ENCODE measurements at regions not wholly inside any gene's neighbourhood (a gene's known extent, or its start where the extent isn't known, plus 50 kb on each side); places are given as distances from the start of the nearest gene placed in this dataset.
A peak's percentile ranks its signal among the peaks of the same experiment; 100 is the strongest.

DNA sequence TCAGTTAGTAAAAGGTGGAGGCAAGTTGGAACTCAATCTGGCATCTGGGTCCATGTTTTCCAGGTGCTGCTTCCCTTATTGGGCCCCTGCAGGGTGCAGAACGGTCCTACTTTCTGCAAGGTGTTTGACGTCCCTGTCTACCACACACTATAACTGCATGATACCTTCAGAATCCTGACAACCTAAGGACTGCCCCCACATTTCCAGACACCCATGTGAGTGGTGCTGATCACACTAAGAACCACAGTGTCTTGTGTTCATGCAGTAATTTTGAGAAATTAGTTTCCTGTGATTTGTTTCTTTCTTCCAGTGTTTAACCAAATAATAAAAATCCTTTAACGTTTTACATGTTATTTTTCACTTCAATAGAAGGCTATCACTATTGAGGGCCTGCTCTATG lies 121.1 kb upstream of the MDM1 start:
- peaks cover 28% of the 10 kb centered on the region for H3K4me1 ChIP-seq
- no peak overlapping the region for H3K27ac ChIP-seq
- no peaks in the 10 kb centered on the region for H3K27me3 ChIP-seq
- H3K9me3 ChIP-seq = no peaks in the 10 kb centered on the region
- intact Hi-C loops (cut with DNase I) = no loop called here
- no peaks in the 10 kb centered on the region for H3K36me3 ChIP-seq
- DNase-seq (ENCODE audit: extremely low spot score in 2 of 2) = no peak
- no peak overlapping the region for H3K4me3 ChIP-seq
- TF ChIP-seq POLR2AphosphoS5 (IDR thresholded peaks at IDR 0.05; ENCODE audit: insufficient read depth in 1 of 2, low read depth in 1 of 2) (no peak), POLR2A (IDR thresholded peaks at IDR 0.05) (no peak)
- TF ChIP-seq, protein P1, sequence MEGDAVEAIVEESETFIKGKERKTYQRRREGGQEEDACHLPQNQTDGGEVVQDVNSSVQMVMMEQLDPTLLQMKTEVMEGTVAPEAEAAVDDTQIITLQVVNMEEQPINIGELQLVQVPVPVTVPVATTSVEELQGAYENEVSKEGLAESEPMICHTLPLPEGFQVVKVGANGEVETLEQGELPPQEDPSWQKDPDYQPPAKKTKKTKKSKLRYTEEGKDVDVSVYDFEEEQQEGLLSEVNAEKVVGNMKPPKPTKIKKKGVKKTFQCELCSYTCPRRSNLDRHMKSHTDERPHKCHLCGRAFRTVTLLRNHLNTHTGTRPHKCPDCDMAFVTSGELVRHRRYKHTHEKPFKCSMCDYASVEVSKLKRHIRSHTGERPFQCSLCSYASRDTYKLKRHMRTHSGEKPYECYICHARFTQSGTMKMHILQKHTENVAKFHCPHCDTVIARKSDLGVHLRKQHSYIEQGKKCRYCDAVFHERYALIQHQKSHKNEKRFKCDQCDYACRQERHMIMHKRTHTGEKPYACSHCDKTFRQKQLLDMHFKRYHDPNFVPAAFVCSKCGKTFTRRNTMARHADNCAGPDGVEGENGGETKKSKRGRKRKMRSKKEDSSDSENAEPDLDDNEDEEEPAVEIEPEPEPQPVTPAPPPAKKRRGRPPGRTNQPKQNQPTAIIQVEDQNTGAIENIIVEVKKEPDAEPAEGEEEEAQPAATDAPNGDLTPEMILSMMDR (IDR thresholded peaks at IDR 0.05) = no peak

DNA sequence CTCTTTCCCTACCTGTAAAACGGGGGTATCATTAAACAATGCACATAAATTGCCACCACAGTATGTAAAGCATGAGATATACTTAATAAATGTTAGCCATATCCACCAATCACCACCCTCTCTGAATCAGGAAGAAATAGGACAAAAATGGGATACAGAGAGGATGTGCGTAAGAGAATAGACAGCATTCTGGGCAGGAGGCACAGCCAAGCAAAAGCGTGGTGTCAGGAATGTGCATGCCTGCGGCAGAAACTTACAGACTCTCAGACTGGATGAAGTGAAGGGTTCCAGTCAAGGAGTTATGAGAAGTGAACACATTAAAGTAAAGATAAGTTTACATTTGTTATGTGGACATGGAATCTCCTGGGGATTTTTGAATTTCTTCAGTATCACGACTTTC lies 121.7 kb upstream of the MDM1 start:
- TF ChIP-seq POLR2A (IDR thresholded peaks at IDR 0.05) (no peak), POLR2AphosphoS5 (IDR thresholded peaks at IDR 0.05; ENCODE audit: insufficient read depth in 1 of 2, low read depth in 1 of 2) (no peak)
- TF ChIP-seq, protein P1 (IDR thresholded peaks at IDR 0.05) = no peak
- Histone ChIP-seq H3K36me3 (no peaks in the 10 kb centered on the region), H3K4me1 (peaks cover 28% of the 10 kb centered on the region), H3K9me3 (no peaks in the 10 kb centered on the region), H3K27ac (no peak overlapping the region), H3K27me3 (no peaks in the 10 kb centered on the region), H3K4me3 (no peak overlapping the region)
- intact Hi-C loops (cut with DNase I) = no loop called here
- DNase-seq (ENCODE audit: extremely low spot score in 2 of 2) = no peak

DNA sequence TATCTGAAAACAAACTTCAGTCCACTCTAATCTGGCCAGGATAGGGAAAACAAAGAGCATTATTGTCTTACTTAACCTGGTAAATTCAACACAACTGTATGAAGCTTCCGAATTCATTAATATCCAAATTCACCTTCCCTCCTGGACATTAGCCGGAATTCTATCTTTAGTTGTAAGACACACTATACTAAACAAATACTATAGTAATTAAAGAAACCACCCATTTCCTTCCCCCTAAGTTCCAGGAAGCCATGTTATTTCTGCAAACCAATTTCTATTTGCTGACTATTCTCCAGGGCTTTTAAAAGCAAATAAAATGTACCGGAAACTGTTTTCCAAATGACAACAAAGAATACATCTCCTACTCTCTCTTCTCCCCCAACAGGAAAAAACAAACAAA lies 122.7 kb upstream of the MDM1 start:
- H3K27ac ChIP-seq = no peak overlapping the region
- H3K4me3 ChIP-seq = no peak overlapping the region
- DNase-seq (ENCODE audit: extremely low spot score in 2 of 2) = no peak
- peaks cover 28% of the 10 kb centered on the region for H3K4me1 ChIP-seq
- intact Hi-C loops (cut with DNase I) = no loop called here
- H3K9me3 ChIP-seq = no peaks in the 10 kb centered on the region
- no peaks in the 10 kb centered on the region for H3K27me3 ChIP-seq
- H3K36me3 ChIP-seq = no peaks in the 10 kb centered on the region
- TF ChIP-seq POLR2AphosphoS5 (IDR thresholded peaks at IDR 0.05; ENCODE audit: insufficient read depth in 1 of 2, low read depth in 1 of 2) (peak in 1 of 2 donors; percentile 25), POLR2A (IDR thresholded peaks at IDR 0.05) (no peak)
- TF ChIP-seq, protein P1 (IDR thresholded peaks at IDR 0.05) = no peak

DNA sequence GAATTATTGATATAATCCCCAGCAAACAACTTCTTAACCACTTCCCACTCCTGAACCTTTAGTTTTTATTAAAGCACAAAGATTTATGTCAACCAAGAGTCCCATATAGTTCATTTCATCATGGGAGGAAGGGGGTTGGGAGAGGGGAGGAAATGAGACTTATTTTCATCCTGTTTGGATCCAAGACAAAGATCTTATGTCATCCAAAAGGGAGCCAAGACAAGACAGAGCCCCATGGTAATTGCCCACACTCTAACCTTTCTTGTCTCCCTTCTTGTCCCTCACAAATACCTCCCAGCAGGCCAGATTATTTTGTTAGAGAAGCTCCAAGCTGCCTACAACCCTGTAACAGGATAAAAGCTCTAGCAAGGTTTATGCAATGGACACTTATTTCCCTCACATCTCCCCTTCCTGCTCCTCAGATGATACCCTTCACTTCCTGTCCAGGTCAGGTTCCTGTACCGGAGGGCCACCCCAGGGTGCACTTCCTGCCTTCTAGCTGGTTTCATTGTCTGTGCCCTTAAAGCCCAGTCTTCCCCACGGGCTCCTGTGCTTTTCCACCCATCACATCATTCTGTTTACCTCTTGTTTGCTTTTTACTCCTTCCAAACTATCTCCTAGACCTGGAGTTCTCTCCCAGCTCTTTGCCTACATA lies 123.7 kb upstream of the MDM1 start:
- no peak for TF ChIP-seq POLR2A (IDR thresholded peaks at IDR 0.05)
- no peak for TF ChIP-seq POLR2AphosphoS5 (IDR thresholded peaks at IDR 0.05; ENCODE audit: insufficient read depth in 1 of 2, low read depth in 1 of 2)
- TF ChIP-seq, protein P1 (IDR thresholded peaks at IDR 0.05) = no peak
- no peak overlapping the region for H3K27ac ChIP-seq

DNA sequence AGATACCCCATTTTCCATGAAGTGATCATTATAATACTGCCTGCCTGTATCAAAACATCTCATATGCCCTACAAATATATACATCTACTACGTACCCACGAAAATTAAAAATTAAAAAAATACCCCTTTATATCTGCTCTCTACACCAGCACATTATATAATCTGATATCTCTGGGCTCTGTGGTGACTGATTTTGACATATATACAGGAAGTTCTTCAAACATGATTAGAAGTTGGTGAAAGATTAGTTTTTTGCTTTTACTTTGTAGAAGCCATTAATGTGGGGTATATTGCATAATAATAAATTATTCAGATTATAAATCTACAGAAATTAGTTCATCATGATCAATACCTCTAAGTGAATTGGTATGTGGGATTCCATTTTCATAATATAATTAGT lies 126.7 kb upstream of the MDM1 start:
- Histone ChIP-seq H3K4me3 (no peak overlapping the region), H3K4me1 (peaks cover 7% of the 10 kb centered on the region), H3K27ac (no peak overlapping the region), H3K27me3 (no peaks in the 10 kb centered on the region), H3K36me3 (no peaks in the 10 kb centered on the region), H3K9me3 (no peaks in the 10 kb centered on the region)
- no peak for DNase-seq (ENCODE audit: extremely low spot score in 2 of 2)
- TF ChIP-seq POLR2A (IDR thresholded peaks at IDR 0.05) = no peak
- TF ChIP-seq, protein P1 (IDR thresholded peaks at IDR 0.05) = no peak
- TF ChIP-seq POLR2AphosphoS5 (IDR thresholded peaks at IDR 0.05; ENCODE audit: insufficient read depth in 1 of 2, low read depth in 1 of 2) = no peak
- intact Hi-C loops (cut with DNase I) = no loop called here

More for the DNA sequence above, 123.7 kb upstream of the MDM1 start:
- intact Hi-C loops (cut with DNase I) = no loop called here
- no peaks in the 10 kb centered on the region for H3K27me3 ChIP-seq
- no peaks in the 10 kb centered on the region for H3K36me3 ChIP-seq
- no peak for DNase-seq (ENCODE audit: extremely low spot score in 2 of 2)
- no peak overlapping the region for H3K4me3 ChIP-seq
- peaks cover 24% of the 10 kb centered on the region for H3K4me1 ChIP-seq
- H3K9me3 ChIP-seq = no peaks in the 10 kb centered on the region
